ENCODE measurements at regions not wholly inside any gene's neighbourhood (a gene's known extent, or its start where the extent isn't known, plus 50 kb on each side); places are given as distances from the start of the nearest gene placed in this dataset.
A peak's percentile ranks its signal among the peaks of the same experiment; 100 is the strongest.

GRCh38 chr5:73288803-73289720, 116.1 kb downstream of the TMEM174 start:
- no peak for DNase-seq

- DNase-seq, result no peak
Observed at GRCh38 chr5:73286896-73287295, 113.9 kb downstream of the TMEM174 start.

GRCh38 chr5:73284985-73285384, 112.0 kb downstream of the TMEM174 start:
- no peak for DNase-seq

GRCh38 chr5:73284220-73284795, 111.3 kb downstream of the TMEM174 start:
- DNase-seq, result no peak

- DNase-seq, result no peak
Observed at GRCh38 chr5:73282923-73283322, 109.9 kb downstream of the TMEM174 start.

- no peak for DNase-seq
Observed at GRCh38 chr5:73282383-73282782, 109.4 kb downstream of the TMEM174 start.

GRCh38 chr5:73280821-73281746, 108.1 kb downstream of the TMEM174 start:
- DNase-seq, result peak; percentile 67

- no peak for DNase-seq
Observed at GRCh38 chr5:73280386-73280785, 107.4 kb downstream of the TMEM174 start.

GRCh38 chr5:73279805-73280204, 106.8 kb downstream of the TMEM174 start:
- no peak for DNase-seq

GRCh38 chr5:73278693-73279092, 105.7 kb downstream of the TMEM174 start:
- DNase-seq, result no peak

GRCh38 chr5:73274881-73275663, 102.1 kb downstream of the TMEM174 start:
- DNase-seq, result no peak

- DNase-seq, result no peak
Observed at GRCh38 chr5:73274121-73274520, 101.1 kb downstream of the TMEM174 start.

- DNase-seq, result no peak
Observed at GRCh38 chr5:73273379-73274050, 100.5 kb downstream of the TMEM174 start.

GRCh38 chr5:73272351-73272750, 99.4 kb downstream of the TMEM174 start:
- DNase-seq, result no peak

- DNase-seq, result no peak
Observed at GRCh38 chr5:73268826-73269225, 95.8 kb downstream of the TMEM174 start.

- DNase-seq, result no peak
Observed at GRCh38 chr5:73267766-73268435, 94.9 kb downstream of the TMEM174 start.

- DNase-seq, result no peak
Observed at GRCh38 chr5:73266925-73267765, 94.2 kb downstream of the TMEM174 start.

- no peak for DNase-seq
Observed at GRCh38 chr5:73266176-73266738, 93.3 kb downstream of the TMEM174 start.

GRCh38 chr5:73265641-73266040, 92.6 kb downstream of the TMEM174 start:
- no peak for DNase-seq

GRCh38 chr5:73264631-73265030, 91.6 kb downstream of the TMEM174 start:
- no peak for DNase-seq
